Stomach (tissue), 8 donors: ENCODE measurements at regions not wholly inside any gene's neighbourhood (a gene's known extent, or its start where the extent isn't known, plus 50 kb on each side); places are given as distances from the start of the nearest gene placed in this dataset.
"Not testable (repeated sequence)": the region's sequence is repeated elsewhere in the genome, so short reads cannot be mapped to it uniquely, and the experiment has no call there.

Source experiments
- DNase-seq, 2 donors: peaks; one replicate each; pipeline versions ENCODE4 v3.0.0 to v3.0.0-alpha.2; 2013 to 2019
- H3K27ac ChIP-seq, 5 donors: fragments of 200-600 bp in 4 of 5; sonication (generic) in 4 of 5; one replicate each; pipeline ENCODE4 v1.5.1; 2013 to 2019; ENCODE audit warnings: mild to moderate bottlenecking in 1 of 5, moderate library complexity in 1 of 5
- H3K27me3 ChIP-seq, 3 donors: fragments of 200-600 bp; sonication (generic); one replicate each; pipeline ENCODE4 v1.5.1; 2017 to 2019; ENCODE audit warnings: mixed run types in 1 of 3
- H3K36me3 ChIP-seq, 4 donors: fragments of 200-600 bp; sonication (generic); 1 replicate in 3 of 4; 2 replicates in 1 of 4; pipeline ENCODE4 v1.5.1; 2016 to 2019
- H3K4me1 ChIP-seq, 4 donors: fragments of 200-600 bp; sonication (generic); one replicate each; pipeline ENCODE4 v1.5.1; 2016 to 2019
- H3K4me3 ChIP-seq, 4 donors: fragments of 200-600 bp; sonication (generic) in 3 of 4; one replicate each; pipeline ENCODE4 v1.5.1; 2016 to 2019; ENCODE audit warnings: mild to moderate bottlenecking in 1 of 4
- H3K9me3 ChIP-seq, 4 donors: fragments of 200-600 bp; sonication (generic); one replicate each; pipeline ENCODE4 v1.5.1; 2016 to 2019
- CTCF ChIP-seq, 7 experiments: fragments of 450-650 bp in 4 of 7; fragments of 200-600 bp in 3 of 7; sonication (generic) in 3 of 7; IDR thresholded peaks; one replicate each; pipeline ENCODE4 v1.5.1; 2016 to 2019; ENCODE audit warnings: antibody characterized with exemption in 7 of 7, control low read depth in 2 of 7, mild to moderate bottlenecking in 1 of 7
- POLR2A ChIP-seq, 4 donors: fragments of 450-650 bp; IDR thresholded peaks; one replicate each; pipeline ENCODE4 v1.6.1; 2016; ENCODE audit warnings: antibody characterized with exemption in 4 of 4, control low read depth in 2 of 4, mild to moderate bottlenecking in 1 of 4, moderate library complexity in 1 of 4
- WGBS, 5 donors: extraction: QIAGEN DNeasy Blood & Tissue Kit in 3 of 5; methylation state at CpG; one replicate each; pipeline versions ENCODE4 v1.1.5 to v1.1.7; 2013 to 2018; 5-methylcytosine and 5-hydroxymethylcytosine counted together
- intact Hi-C: fragments of 100-400 bp; cut with DNase I; formaldehyde crosslinking; loops from one replicate; pipeline ENCODE4 v1.15.1; 2023; ENCODE audit warnings: low total_unique reads
- donor health status: healthy with polysubstance abuse.
- donor health status: Bipolar disorder and iron deficiency.
- donor health status: healthy.

- Histone ChIP-seq H3K36me3 (no peaks in the 10 kb centered on the region), H3K4me3 (no peak overlapping the region), H3K27ac (no peak overlapping the region), H3K27me3 (no peaks in the 10 kb centered on the region), H3K9me3 (peaks cover 0 to 4% (median 0%) of the 10 kb centered on the region in 4 donors), H3K4me1 (no peaks in the 10 kb centered on the region)
- no peak for DNase-seq
- 65 to 80% (median 74%) methylated on average over 6 to 14 of the region's 14 CpGs for whole genome bisulfite sequencing, 5 donors
- intact Hi-C loops = no loop called here
- no peak for TF ChIP-seq POLR2A (IDR thresholded peaks at IDR 0.05)
- no peak for TF ChIP-seq CTCF (IDR thresholded peaks at IDR 0.05)
Observed at GRCh38 chr20:29349836-29350235, 1907.6 kb upstream of the DEFB115 start.

- H3K4me3 ChIP-seq, H3K27ac ChIP-seq, H3K27me3 ChIP-seq, intact Hi-C loops, H3K4me1 ChIP-seq, DNase-seq, H3K36me3 ChIP-seq: not testable (repeated sequence)
- peaks cover 0 to 33% (median 19%) of the 10 kb centered on the region in 4 donors for H3K9me3 ChIP-seq
- WGBS, 5 donors = 49 to 67% (median 58%) methylated on average over 2 of the region's 2 CpGs
Observed at GRCh38 chr20:29375937-29376336, 1881.5 kb upstream of the DEFB115 start.

- H3K9me3 ChIP-seq, intact Hi-C loops, H3K27me3 ChIP-seq, H3K4me3 ChIP-seq, H3K4me1 ChIP-seq, H3K27ac ChIP-seq, DNase-seq, H3K36me3 ChIP-seq: not testable (repeated sequence)
- WGBS, 5 donors = 46 to 64% (median 55%) methylated on average over 8 to 9 of the region's 9 CpGs
Observed at GRCh38 chr20:29392853-29393252, 1864.6 kb upstream of the DEFB115 start.

GRCh38 chr20:29408034-29408695, 1849.3 kb upstream of the DEFB115 start:
- peaks cover 4 to 50% (median 24%) of the 10 kb centered on the region in 4 donors for H3K9me3 ChIP-seq
- 38 to 51% (median 47%) methylated on average over 38 to 40 of the region's 40 CpGs for WGBS, 5 donors
- DNase-seq = no peak

GRCh38 chr20:29408707-29409106, 1848.8 kb upstream of the DEFB115 start:
- DNase-seq, H3K27ac ChIP-seq, H3K4me3 ChIP-seq, H3K36me3 ChIP-seq, intact Hi-C loops: not testable (repeated sequence)
- WGBS, 5 donors = 51 to 62% (median 57%) methylated on average over 17 of the region's 17 CpGs
- Histone ChIP-seq H3K9me3 (peaks cover 4 to 50% (median 24%) of the 10 kb centered on the region in 4 donors), H3K4me1 (peaks cover 0 to 31% (median 0%) of the 10 kb centered on the region in 4 donors), H3K27me3 (peaks cover 0 to 60% (median 0%) of the 10 kb centered on the region in 3 donors)

More at GRCh38 chr20:29408034-29408695, 1849.3 kb upstream of the DEFB115 start:
- H3K4me3 ChIP-seq = peak overlapping the region in 1 of 4 donors; percentile 22
- no peak overlapping the region for H3K27ac ChIP-seq
- intact Hi-C loops = no loop called here
- peaks cover 0 to 60% (median 0%) of the 10 kb centered on the region in 3 donors for H3K27me3 ChIP-seq
- no peak for TF ChIP-seq CTCF (IDR thresholded peaks at IDR 0.05)
- H3K36me3 ChIP-seq = no peaks in the 10 kb centered on the region
- H3K4me1 ChIP-seq = peaks cover 0 to 31% (median 0%) of the 10 kb centered on the region in 4 donors

GRCh38 chr20:29409160-29409689, 1848.2 kb upstream of the DEFB115 start:
- peaks cover 0 to 31% (median 0%) of the 10 kb centered on the region in 4 donors for H3K4me1 ChIP-seq
- intact Hi-C loops, H3K27ac ChIP-seq, H3K4me3 ChIP-seq, DNase-seq, H3K36me3 ChIP-seq: not testable (repeated sequence)
- peaks cover 0 to 60% (median 0%) of the 10 kb centered on the region in 3 donors for H3K27me3 ChIP-seq
- WGBS, 5 donors = 51 to 54% (median 52%) methylated on average over 26 of the region's 26 CpGs
- peaks cover 4 to 50% (median 24%) of the 10 kb centered on the region in 4 donors for H3K9me3 ChIP-seq
